GDM1 (cell line): ENCODE measurements at regions not wholly inside any gene's neighbourhood (a gene's known extent, or its start where the extent isn't known, plus 50 kb on each side); places are given as distances from the start of the nearest gene placed in this dataset.

Experiments used
- DNase-seq: peaks from one replicate; lab custom pipeline; 2025; lab: John Stamatoyannopoulos, UW

DNA sequence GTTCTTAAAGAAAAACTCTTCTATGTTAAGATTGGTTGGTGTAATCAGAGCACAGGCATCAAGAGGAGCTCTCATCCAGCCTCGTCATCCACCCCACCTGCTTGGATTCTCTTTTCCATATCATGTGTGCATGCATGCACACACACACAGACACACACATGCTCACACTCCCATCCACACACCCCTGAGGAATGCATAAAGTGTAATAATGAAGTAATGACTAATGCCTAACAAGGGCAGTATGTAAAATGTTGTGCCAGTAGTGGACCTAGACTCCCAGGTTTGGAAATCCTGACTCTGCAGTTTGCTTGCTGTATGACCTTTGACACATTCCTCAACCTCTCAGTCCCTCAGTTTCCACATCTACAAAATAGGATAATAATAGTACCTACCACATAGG, 280.0 kb upstream of the ANKRD55 start:
- no peak for DNase-seq

GRCh38 chr5:56512313-56512996, 279.3 kb upstream of the ANKRD55 start:
- DNase-seq: no peak

DNA sequence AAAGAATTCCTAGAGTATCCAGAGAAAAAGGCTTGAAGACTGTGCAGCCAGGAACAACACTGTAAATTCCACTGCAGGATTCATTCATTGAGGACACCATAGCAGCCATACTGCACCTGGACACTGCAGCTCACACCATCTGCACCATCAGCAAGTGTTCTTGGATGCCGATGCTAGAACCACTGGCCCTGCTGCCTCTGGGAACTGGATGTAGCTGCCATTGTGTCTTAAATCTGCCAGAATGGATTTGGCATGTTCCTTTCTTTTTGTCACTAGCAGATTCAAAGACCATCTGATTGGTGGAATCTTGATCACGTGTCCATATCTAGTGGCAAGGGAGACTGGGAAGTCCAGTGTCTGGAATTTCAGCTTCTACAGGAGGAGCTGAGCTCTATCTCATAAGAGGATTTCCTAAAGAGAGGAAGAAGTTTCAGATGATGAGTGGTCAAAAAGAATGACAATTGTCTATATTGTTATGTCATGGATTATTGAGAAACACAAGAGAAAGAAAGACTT, 278.3 kb upstream of the ANKRD55 start:
- DNase-seq: no peak

DNA sequence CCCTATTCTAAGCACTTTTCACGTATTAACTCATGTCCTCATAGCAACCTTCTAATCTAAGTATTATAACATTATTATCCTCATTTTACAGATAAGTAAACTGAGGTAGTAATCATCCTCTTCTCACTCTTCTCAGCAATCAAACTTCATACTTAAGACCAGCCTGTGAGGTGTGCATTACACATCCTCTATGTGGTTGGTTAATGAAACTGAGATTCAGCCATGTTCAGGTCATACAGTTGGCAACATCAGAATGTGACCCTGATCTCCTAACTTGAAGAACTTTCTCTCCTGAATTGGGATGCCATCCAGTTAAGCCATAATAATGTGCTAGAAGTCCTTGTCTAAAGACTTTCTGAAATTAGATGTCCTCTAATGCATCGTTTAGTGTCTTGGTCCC, 275.1 kb upstream of the ANKRD55 start:
- no peak for DNase-seq

DNA sequence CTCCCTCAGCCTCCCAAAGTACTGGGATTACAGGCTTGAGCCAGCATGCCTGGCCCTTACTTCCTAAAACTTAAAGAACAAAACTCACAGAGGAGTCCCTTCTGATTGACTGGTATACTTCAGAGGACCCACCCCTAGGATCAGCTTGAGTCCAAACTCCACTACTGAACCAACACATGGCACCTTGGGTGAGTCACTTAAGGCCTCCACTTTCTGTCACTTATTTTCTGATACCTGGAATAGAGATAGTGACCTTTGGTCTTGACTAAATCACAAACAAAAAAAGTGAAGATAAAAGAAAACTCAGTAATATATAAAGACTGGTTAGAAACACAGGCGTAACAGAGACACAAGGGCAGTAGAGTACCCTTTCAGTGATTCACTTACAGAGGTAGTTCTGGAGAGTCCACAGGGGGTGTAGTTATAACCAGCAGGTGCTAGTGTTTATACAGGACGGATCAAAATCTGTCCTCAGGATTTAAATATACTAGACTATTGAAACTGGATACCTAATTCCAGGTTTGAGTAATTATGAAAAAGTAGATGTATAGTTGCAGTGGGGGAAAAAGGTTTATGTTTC, 274.3 kb upstream of the ANKRD55 start:
- no peak for DNase-seq

GRCh38 chr5:56506211-56506965, 273.3 kb upstream of the ANKRD55 start:
- no peak for DNase-seq

DNA sequence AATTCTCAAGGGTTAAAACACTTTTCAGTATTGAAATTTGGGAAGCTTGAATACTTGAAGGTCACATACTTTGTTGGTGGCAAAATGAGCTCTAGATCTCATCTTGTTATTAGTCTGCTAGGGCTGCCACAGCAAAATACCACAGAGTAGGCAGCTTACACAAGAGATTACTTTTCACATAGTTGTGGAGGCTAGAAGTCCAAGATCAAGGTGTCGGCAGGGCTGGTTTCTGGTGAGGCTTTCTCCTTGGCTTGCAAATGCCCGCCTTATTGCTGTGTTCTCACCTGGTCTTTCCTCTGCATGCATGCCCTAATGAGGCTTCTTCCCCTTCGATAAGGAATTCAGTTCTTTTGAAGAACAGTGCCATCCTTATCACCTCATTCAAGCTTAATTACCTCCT, 270.8 kb upstream of the ANKRD55 start:
- DNase-seq: no peak

DNA sequence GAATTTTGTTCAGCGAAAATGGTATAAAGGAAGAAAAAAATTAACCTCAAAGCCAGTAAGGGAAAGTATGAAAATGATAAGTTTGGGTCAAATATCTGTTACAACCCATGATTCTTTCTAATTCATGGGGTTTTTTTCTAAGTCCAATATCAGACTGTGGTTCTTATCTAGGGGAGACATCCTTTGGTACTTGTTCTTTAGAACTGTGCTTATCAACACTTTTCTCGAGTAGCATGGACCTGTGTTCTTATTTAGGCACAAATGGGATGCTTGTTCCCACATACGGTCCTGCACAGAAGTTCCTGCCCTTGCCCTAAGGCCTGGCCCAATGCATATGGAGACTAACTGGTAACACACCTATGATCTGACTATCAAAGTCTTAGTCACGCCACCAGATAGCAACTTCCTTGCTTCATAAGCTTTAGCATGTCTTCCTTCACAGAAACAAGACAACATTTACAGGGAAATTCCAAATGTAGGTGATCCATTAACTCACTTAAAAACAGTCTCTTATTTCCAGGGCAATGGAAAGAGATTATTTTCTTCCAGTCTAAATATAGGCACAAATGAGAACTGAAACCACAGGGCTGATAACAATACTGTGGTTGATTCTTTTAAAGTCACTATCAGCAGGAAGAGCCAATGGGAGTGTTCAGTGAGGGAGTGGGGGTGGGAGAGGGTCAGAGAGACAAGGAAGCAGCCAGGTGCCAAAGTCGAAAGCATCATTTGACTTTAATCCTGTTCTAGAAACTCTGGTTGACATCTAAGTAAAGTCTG, 268.8 kb upstream of the ANKRD55 start:
- DNase-seq: no peak

DNA sequence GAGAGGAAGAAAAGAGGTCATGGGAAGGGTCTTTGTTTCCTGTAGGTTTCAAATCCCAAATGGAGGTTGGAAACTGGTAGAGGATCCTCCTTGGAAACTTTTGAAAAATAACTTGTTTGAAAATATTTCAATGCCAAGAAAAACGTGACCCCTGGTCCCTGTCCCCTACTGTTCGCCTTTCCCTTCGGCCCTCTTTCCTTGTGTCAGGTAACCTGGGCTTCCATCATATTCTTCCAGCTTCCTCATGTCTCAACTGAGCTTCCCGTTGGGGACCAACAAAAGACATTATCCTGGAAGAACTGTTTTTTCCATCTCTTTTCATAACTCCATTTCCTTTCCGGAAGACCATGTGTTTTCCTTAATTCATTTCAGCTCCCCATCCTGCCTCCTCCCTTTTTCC, 266.8 kb upstream of the ANKRD55 start:
- DNase-seq: no peak

DNA sequence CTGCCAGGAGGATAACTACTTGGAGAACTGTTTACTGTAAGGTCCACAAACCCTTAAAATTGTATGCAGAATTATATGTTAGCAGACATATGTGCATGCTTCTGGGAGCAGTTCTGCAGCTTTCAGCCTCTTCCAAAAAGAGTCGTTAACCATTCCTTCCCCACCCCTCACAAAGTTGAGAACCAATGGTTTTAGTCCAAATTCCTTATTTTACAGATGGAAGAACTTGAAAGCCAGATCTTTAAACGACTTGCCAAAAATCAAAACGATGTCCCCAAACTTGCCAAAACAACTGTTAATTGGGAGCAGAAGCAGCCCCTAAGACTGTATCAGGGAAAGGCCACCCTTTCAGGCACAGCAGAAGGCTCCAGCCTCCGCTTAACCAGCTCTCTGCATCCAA, 266.4 kb upstream of the ANKRD55 start:
- DNase-seq: no peak

DNA sequence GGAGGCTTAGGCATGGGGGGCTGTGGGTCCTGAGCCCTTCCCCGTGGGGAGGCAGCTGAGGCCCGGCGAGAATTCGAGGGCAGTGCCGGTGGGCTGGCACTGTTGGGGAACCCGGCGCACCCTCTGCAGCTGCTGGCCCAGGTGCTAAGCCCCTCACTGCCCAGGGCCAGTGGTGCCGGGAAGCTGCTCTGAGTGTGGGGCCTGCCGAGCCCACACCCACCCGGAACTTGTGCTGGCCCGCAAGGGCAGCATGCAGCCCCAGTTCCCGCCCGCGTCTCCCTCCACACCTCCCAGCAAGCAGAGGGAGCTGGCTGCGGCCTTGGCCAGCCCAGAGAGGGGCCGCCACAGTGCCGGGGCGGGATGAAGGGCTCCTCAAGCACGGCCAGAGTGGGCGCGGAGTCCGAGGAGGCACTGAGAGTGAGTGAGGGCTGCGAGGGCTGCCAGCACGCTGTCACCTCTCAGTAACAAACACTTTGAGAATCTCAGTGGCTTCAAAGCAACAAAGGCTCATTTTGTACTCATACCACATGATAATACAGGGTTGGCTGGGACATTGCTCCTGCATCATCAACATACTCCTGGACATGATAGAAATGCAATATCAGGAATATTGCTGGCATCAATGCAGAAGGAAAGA, 265.7 kb upstream of the ANKRD55 start:
- no peak for DNase-seq

DNA sequence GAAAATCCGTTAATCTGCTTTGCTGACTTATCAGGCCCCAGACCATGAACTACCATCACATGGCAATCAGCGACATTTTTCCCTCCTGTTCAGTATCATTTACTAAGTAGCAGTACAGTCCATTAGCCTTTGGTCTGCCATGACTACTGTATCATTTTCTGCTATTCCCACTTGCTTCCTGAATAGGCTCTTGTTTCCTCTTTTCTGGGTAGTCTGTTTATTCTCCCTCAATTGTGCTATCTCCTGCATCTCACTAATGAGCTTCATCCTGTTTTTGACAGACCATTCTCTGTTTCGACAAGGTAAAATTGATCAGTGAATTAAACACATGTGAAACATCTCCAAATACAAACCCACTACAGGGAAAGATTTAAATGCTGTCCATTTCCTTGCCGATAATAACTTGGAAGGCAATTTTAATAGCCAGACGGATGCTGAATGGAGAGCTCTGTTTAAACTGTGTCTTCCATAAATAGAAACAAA, 263.5 kb upstream of the ANKRD55 start:
- no peak for DNase-seq

DNA sequence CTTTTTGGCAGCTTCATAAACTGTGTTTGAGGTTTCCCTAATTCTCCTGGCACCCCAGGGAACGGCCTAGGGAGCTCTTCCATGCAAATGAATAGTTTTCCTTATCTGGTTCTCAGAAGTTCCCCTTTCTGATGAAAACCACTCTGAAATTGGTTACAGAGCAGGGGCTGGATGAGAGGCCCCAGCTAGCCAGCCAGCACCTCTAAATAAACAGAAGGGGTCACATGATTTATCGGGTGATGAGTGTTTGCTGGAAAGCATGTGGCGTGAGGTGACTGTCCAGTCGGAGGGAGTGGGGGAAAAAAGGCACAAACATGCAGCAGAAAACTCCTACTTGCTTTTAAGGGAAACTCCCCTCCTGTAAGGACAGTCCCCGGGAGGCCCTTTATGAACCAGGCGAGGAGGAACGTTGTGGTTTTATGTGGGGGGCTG, 261.2 kb upstream of the ANKRD55 start:
- no peak for DNase-seq

- no peak for DNase-seq
Measured at GRCh38 chr5:56493766-56494165, 260.6 kb upstream of the ANKRD55 start.

- DNase-seq: no peak
Measured at GRCh38 chr5:56493308-56493707, 260.2 kb upstream of the ANKRD55 start.

GRCh38 chr5:56492812-56493211, 259.7 kb upstream of the ANKRD55 start:
- no peak for DNase-seq

DNA sequence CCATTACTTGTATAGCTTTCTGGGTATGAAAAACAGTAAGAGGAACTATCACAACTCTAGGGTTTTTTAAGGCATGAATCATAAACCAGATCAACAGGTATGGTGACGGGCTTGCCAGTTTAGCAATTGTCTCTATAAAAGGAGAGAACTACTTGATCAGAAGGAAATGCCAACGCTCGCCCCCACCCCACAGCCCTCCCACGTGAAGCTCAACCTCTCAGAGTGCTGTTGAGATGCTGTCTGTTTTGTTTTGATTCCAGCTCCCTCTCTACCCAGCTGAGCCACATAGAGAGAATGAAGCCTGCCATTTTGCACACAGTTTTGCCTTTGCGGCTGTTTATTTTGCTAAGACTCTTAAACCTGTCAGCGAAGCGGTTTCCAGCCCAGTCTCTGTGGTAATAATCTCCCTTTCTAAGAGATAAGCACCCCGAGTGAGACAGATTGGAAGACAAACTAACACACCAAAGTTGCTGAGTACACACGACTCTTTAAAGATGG, 257.9 kb upstream of the ANKRD55 start:
- no peak for DNase-seq

GRCh38 chr5:56489272-56489671, 256.1 kb upstream of the ANKRD55 start:
- DNase-seq: no peak

- no peak for DNase-seq
Measured at GRCh38 chr5:56487528-56488115, 254.5 kb upstream of the ANKRD55 start.

GRCh38 chr5:56482363-56482762, 249.2 kb upstream of the ANKRD55 start:
- DNase-seq: no peak
